NCI-H226 (cell line): ENCODE measurements at regions not wholly inside any gene's neighbourhood (a gene's known extent, or its start where the extent isn't known, plus 50 kb on each side); places are given as distances from the start of the nearest gene placed in this dataset.

Source experiments
- DNase-seq: peaks from one replicate; pipeline ENCODE4 v3.0.0-alpha.2; 2015

DNA sequence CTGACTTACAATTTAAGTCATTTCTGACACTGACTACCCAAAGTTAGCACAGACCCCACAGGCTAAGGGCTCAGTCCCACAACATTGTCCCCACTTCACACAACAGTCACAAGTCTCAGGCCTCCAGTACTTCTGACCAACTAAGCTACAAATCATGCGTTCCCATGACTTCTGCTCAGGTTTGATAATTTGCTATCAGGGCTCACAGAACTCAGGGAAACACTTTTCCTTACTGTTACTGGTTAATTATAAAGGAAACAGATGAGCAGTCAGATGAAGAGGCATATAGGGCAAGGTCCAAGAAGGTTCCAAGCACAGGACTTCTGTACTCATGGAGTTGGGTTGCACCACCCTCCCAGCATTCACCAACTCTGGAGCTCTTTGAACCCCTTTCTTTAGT, 151.2 kb upstream of the TNR start:
- no peak for DNase-seq

GRCh38 chr1:175893192-175893591, 149.8 kb upstream of the TNR start:
- DNase-seq, result no peak

DNA sequence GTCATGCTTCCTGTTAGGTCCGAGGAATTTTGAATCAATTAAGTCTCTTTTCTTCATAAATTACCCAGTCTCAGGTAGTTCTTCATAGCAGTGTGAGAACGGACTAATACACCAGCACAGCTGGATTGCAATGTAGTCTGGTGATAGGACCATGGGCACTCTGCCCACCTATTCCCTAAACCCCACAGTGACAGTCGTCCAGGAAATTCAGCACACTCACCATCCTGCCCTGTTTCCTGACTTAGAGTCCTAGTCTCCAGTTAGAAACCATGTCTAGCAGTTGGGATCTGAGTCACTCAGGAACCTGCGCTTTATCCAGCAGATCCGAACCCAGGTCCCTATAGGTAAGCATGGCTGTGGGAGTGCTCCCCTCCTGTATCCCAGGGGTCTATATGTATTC, 149.3 kb upstream of the TNR start:
- DNase-seq, result no peak

GRCh38 chr1:175891783-175892309, 148.5 kb upstream of the TNR start:
- DNase-seq, result no peak

DNA sequence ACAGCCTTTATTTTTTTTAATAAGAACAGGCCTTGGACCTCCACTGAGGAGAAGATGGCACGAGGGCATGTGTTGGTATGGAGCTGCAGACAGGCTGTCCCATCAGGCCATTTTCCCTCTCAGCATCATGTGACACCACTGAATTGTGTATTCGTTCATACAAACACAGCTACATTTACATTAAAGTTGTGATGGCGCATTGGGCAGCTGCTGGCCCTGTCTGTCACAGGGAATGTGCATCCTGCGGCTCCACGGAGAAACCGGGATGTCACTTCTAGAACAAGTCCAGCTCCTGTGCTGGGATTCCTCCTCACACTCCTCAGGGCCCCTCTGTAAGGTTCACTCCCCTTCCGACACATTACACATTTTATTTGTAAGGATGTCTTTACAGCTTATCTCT, 147.6 kb upstream of the TNR start:
- no peak for DNase-seq

DNA sequence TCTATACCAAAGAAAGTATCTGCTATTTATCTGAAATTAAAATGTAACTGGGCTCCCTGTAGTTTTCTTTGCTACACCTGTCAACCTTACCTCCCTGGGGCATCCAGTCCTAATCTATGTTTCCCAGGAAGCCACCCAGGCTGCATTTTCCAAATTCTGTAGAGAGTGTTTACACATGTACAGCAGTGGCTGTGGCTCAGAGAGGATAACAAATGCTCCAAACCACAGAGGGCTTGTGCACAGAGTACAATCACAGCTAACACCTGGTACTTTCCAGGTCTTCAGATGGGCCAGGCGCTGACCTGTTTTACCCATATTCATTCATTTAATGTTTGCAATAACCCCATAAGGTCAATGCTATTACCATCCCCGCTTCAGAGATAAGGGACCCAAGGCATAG, 146.5 kb upstream of the TNR start:
- no peak for DNase-seq

GRCh38 chr1:175888996-175889395, 145.6 kb upstream of the TNR start:
- DNase-seq, result no peak

GRCh38 chr1:175887981-175888428, 144.6 kb upstream of the TNR start:
- peak; percentile 9 for DNase-seq

DNA sequence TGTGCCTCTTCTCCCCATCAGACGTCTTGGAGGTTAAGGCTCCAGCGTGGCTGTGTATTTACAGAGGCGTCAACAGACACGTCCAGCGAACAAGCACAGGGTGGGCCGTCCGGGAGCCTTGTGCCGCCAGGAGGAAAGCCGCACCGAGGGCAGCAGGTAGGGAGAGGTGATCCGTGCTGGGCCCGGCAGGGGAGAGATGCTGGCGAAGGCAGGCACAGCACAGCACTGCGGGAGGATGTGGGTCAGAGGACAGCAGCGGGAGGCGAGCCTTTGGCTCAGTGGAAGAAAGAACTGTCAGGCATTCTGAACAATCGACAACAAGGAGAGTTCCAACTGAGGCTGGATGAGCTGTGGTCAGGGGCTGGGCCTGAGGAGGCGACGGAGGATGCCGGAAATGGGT, 144.1 kb upstream of the TNR start:
- no peak for DNase-seq

- no peak for DNase-seq
These were observed 141.9 kb upstream of the TNR start for GRCh38 chr1:175885326-175885725.

DNA sequence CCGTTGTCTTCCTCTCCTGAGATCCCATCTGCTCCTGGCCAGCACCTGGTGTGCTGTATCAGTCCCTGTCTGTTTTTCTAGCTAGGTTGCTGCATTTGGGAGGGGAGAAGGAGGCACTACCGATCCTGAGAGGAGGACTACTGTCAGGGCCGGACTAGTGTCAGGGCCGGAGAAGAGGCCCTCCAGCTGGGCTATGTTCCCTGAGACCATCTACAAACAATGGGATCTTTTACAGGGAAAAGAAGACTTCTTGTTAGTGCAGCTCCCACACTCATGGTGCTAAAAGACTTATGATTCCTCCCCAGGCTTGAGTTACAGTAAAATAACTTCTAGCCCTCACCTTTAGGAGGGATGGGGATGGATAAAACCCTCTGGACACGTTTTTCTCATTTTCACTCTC, 141.0 kb upstream of the TNR start:
- DNase-seq, result no peak

DNA sequence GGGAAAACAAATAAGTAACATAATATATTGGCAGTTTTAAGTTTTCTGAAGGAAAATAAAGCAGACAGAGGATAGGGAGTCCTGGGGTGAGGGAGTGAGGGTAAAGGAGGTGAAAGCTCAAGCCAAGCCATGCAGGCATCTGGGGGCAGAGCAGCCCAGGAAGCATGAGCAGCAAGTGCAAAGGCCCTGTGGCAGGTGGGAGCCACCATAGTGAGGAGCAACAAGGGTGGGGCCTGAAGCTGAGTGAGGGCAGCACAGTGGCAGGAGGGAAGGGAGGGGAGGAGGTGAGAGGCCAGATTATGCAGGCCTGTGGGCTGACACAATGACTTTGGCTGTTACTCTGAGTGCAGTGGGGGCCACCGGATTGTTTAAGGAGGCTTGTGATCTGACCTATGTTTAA, 138.8 kb upstream of the TNR start:
- DNase-seq, result no peak

- no peak for DNase-seq
These were observed 138.0 kb upstream of the TNR start for GRCh38 chr1:175881246-175881976.

DNA sequence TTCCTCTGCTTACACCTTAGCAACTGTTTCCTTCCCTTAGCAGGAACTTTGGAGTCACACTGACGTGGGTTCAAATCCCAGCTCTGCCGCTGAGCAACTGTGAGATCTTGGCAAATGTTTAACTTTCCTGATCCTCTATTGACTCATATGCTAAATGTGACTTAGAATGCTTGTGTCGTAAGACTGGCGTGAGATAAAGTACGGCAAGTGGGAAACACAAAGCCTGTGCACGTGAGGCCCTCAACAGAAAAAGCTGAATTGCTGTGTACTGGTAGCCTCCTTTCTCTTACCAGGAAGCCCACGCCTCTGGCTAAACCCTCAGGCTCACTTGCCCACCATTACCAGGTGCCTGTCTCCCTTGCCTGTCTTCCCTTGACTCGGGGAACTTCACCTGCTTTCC, 135.4 kb upstream of the TNR start:
- no peak for DNase-seq

GRCh38 chr1:175877939-175878737, 134.7 kb upstream of the TNR start:
- no peak for DNase-seq

- DNase-seq, result no peak
These were observed 132.2 kb upstream of the TNR start for GRCh38 chr1:175875556-175875955.

DNA sequence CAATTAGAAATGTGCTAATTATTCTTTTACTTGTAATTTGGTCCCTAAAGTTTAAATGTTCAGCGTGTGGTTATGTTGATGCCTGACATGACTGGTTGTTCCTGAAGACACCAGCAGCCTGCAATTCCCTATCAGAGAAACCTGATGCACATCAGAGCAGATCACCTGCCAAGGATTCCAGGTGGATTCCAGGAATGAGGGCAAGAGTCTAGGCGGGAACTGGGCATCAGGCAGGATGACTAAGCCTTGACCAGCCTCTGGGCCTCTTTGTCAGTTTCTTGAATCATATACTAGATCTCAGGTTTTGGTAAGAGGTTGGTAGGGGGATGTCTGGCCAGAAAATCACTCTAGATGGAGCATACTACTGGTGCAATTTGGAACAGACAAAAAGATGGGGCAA, 130.7 kb upstream of the TNR start:
- no peak for DNase-seq

- DNase-seq, result no peak
These were observed 130.0 kb upstream of the TNR start for GRCh38 chr1:175873290-175873935.

- DNase-seq, result no peak
These were observed 129.2 kb upstream of the TNR start for GRCh38 chr1:175872588-175872987.

GRCh38 chr1:175871647-175872046, 128.3 kb upstream of the TNR start:
- DNase-seq, result no peak

- DNase-seq, result no peak
These were observed 126.8 kb upstream of the TNR start for GRCh38 chr1:175870217-175870616.

GRCh38 chr1:175866776-175867175, 123.4 kb upstream of the TNR start:
- no peak for DNase-seq

- no peak for DNase-seq
These were observed 121.8 kb upstream of the TNR start for GRCh38 chr1:175865041-175865766.
